GM12865 (cell line): ENCODE measurements at regions not wholly inside any gene's neighbourhood (a gene's known extent, or its start where the extent isn't known, plus 50 kb on each side); places are given as distances from the start of the nearest gene placed in this dataset.

Source experiments
- DNase-seq: peaks from one replicate; pipeline ENCODE4 v3.0.0; 2010; ENCODE audit warnings: low read depth
- H3K4me3 ChIP-seq: 2 replicates; pipeline ENCODE4 v1.5.1; 2011; ENCODE audit warnings: mild to moderate bottlenecking, low read depth, low read length, control low read depth
- CTCF ChIP-seq: IDR thresholded peaks from 2 replicates; pipeline ENCODE4 v1.5.1; 2011; ENCODE audit warnings: low read length, control low read depth, low read depth, inconsistent platforms; ENCODE audit not compliant: insufficient read depth; ENCODE audit errors: missing control alignments

GRCh38 chr11:95318498-95318897 lies 87.5 kb upstream of the SESN3 start:
- DNase-seq, result no peak
- TF ChIP-seq CTCF, result no peak
- no peak overlapping the region for H3K4me3 ChIP-seq

GRCh38 chr11:95308512-95309035 lies 77.6 kb upstream of the SESN3 start:
- no peak for TF ChIP-seq CTCF
- no peak for DNase-seq
- no peak overlapping the region for H3K4me3 ChIP-seq

- H3K4me3 ChIP-seq, result no peak overlapping the region
- TF ChIP-seq CTCF, result no peak
- no peak for DNase-seq
These were observed 76.3 kb upstream of the SESN3 start for GRCh38 chr11:95307286-95307685.

GRCh38 chr11:95306801-95307200 lies 75.8 kb upstream of the SESN3 start:
- H3K4me3 ChIP-seq, result no peak overlapping the region
- no peak for TF ChIP-seq CTCF
- DNase-seq, result no peak

GRCh38 chr11:95306123-95306522 lies 75.1 kb upstream of the SESN3 start:
- no peak for DNase-seq
- TF ChIP-seq CTCF, result no peak
- no peak overlapping the region for H3K4me3 ChIP-seq

GRCh38 chr11:95305705-95306104 lies 74.7 kb upstream of the SESN3 start:
- DNase-seq, result no peak
- no peak for TF ChIP-seq CTCF
- H3K4me3 ChIP-seq, result no peak overlapping the region

- TF ChIP-seq CTCF, result no peak
- H3K4me3 ChIP-seq, result no peak overlapping the region
- no peak for DNase-seq
These were observed 73.8 kb upstream of the SESN3 start for GRCh38 chr11:95304777-95305176.
